Activated T-cell treated with anti-CD3 and anti-CD28 coated beads, Interleukin-2, amount 50 U/mL, for 72 hours (primary cell): ENCODE measurements at regions not wholly inside any gene's neighbourhood (a gene's known extent, or its start where the extent isn't known, plus 50 kb on each side); places are given as distances from the start of the nearest gene placed in this dataset.

Source experiments
- ATAC-seq, 2 donors: fragments of 150-1000 bp; cut with Tn5 transposase; replicated peaks in 1 of 2; 2 replicates each; pipeline ENCODE4 v1.10.0; 2021; ENCODE audit warnings: moderate library complexity in 2 of 2, mild to moderate bottlenecking in 1 of 2
- DNase-seq, 2 donors: peaks; one replicate each; pipeline ENCODE4 v3.0.0; 2021 to 2022; ENCODE audit warnings: mixed read lengths in 1 of 2
- H3K27ac Mint-ChIP-seq: one replicate; pipeline ENCODE4 v1.8.0; 2022; ENCODE audit warnings: mild to moderate bottlenecking, moderate library complexity, mixed read lengths
- H3K27me3 Mint-ChIP-seq: one replicate; pipeline ENCODE4 v1.8.0; 2022; ENCODE audit warnings: low read depth, mixed read lengths
- H3K36me3 Mint-ChIP-seq, 2 donors: one replicate each; pipeline ENCODE4 v1.8.0; 2022; ENCODE audit warnings: mixed read lengths in 2 of 2, mild to moderate bottlenecking in 1 of 2; ENCODE audit not compliant: insufficient read depth in 2 of 2
- H3K4me1 Mint-ChIP-seq: one replicate; pipeline ENCODE4 v1.8.0; 2022; ENCODE audit warnings: low read depth, mixed read lengths
- H3K4me3 Mint-ChIP-seq, 2 donors: one replicate each; pipeline ENCODE4 v1.8.0; 2022; ENCODE audit warnings: mild to moderate bottlenecking in 2 of 2, mixed read lengths in 2 of 2, moderate library complexity in 2 of 2
- H3K9me3 Mint-ChIP-seq, 2 donors: one replicate each; pipeline ENCODE4 v1.8.0; 2022; ENCODE audit warnings: mixed read lengths in 2 of 2

- peaks cover 0 to 2% of the 10 kb centered on the region in 2 donors for H3K36me3 Mint-ChIP-seq
- no peaks in the 10 kb centered on the region for H3K27me3 Mint-ChIP-seq
- DNase-seq = no peak
- no peak overlapping the region for H3K4me3 Mint-ChIP-seq
- H3K4me1 Mint-ChIP-seq = no peaks in the 10 kb centered on the region
- no peak overlapping the region for H3K27ac Mint-ChIP-seq
- H3K9me3 Mint-ChIP-seq = peaks cover 2 to 7% of the 10 kb centered on the region in 2 donors
- no peak for ATAC-seq
Observed at GRCh38 chr20:55714736-55715135, 290.6 kb downstream of the CBLN4 start.

- no peaks in the 10 kb centered on the region for H3K4me1 Mint-ChIP-seq
- H3K36me3 Mint-ChIP-seq = peaks cover 0 to 2% of the 10 kb centered on the region in 2 donors
- no peak for ATAC-seq
- peaks cover 4 to 9% of the 10 kb centered on the region in 2 donors for H3K9me3 Mint-ChIP-seq
- no peak for DNase-seq
- no peaks in the 10 kb centered on the region for H3K27me3 Mint-ChIP-seq
- H3K4me3 Mint-ChIP-seq = no peak overlapping the region
- no peak overlapping the region for H3K27ac Mint-ChIP-seq
Observed at GRCh38 chr20:55714082-55714481, 291.2 kb downstream of the CBLN4 start.

DNA sequence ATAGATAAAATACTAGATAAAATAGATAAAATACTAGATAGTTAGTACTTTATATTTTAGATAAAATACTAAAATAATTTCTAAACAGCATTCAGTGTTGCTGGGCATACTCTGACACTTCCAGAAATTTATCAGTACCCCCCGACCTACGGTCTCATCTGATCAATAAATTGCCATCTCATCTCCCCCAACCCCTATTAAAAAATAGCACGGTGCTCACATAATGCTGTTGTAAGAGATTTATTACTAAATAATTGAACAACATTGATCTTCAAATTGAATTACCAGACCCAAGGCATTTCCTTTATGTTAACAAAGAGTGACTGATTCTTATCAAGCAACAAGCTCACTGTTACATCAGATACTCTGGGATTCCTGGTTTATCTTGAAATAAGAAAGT lies 300.9 kb downstream of the CBLN4 start:
- Mint-ChIP-seq H3K4me3 (no peak overlapping the region), H3K9me3 (peaks cover 7 to 8% of the 10 kb centered on the region in 2 donors), H3K36me3 (no peaks in the 10 kb centered on the region), H3K27me3 (no peaks in the 10 kb centered on the region), H3K27ac (no peak overlapping the region), H3K4me1 (no peaks in the 10 kb centered on the region)
- DNase-seq (no peak), ATAC-seq (no peak)

DNA sequence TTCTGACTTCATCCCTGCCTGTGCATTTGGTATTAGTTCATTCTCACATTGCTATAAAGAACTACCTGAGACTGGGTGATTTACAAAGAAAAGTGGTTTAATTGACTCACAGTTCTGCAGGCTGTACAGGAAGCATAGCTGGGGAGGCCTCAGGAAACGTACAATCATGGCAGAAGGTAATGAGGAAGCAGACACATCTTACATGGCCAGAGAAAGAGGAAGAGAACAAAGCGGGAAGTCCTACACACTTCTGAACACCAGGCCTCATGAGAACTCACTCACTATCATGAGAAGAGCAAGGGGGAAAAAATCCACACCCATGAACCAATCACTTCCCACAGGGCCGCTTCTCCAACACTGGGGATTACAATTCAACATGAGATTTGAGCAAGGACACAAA lies 303.9 kb downstream of the CBLN4 start:
- no peak for ATAC-seq
- peaks cover 4 to 5% of the 10 kb centered on the region in 2 donors for H3K9me3 Mint-ChIP-seq
- H3K36me3 Mint-ChIP-seq = no peaks in the 10 kb centered on the region
- no peak overlapping the region for H3K4me3 Mint-ChIP-seq
- H3K4me1 Mint-ChIP-seq = no peaks in the 10 kb centered on the region
- no peaks in the 10 kb centered on the region for H3K27me3 Mint-ChIP-seq
- no peak overlapping the region for H3K27ac Mint-ChIP-seq
- no peak for DNase-seq

- Mint-ChIP-seq H3K4me1 (no peaks in the 10 kb centered on the region), H3K36me3 (no peaks in the 10 kb centered on the region), H3K27ac (no peak overlapping the region), H3K27me3 (no peaks in the 10 kb centered on the region), H3K9me3 (peaks cover 4 to 5% of the 10 kb centered on the region in 2 donors), H3K4me3 (no peak overlapping the region)
- no peak for DNase-seq
- ATAC-seq = no peak
Observed at GRCh38 chr20:55696520-55696919, 308.8 kb downstream of the CBLN4 start.

GRCh38 chr20:55693641-55694040 lies 311.7 kb downstream of the CBLN4 start:
- Mint-ChIP-seq H3K4me1 (no peaks in the 10 kb centered on the region), H3K4me3 (no peak overlapping the region), H3K27me3 (no peaks in the 10 kb centered on the region), H3K27ac (no peak overlapping the region), H3K36me3 (no peaks in the 10 kb centered on the region), H3K9me3 (no peaks in the 10 kb centered on the region)
- DNase-seq (no peak), ATAC-seq (no peak)

- H3K4me3 Mint-ChIP-seq = no peak overlapping the region
Observed at GRCh38 chr20:55685841-55686240, 319.5 kb downstream of the CBLN4 start.

GRCh38 chr20:55685425-55685824 lies 319.9 kb downstream of the CBLN4 start:
- H3K4me1 Mint-ChIP-seq = no peaks in the 10 kb centered on the region
- ATAC-seq = no peak
- H3K27ac Mint-ChIP-seq = no peak overlapping the region
- H3K27me3 Mint-ChIP-seq = no peaks in the 10 kb centered on the region
- H3K36me3 Mint-ChIP-seq = no peaks in the 10 kb centered on the region
- H3K4me3 Mint-ChIP-seq = no peak overlapping the region
- H3K9me3 Mint-ChIP-seq = no peaks in the 10 kb centered on the region
- no peak for DNase-seq

More at GRCh38 chr20:55685841-55686240, 319.5 kb downstream of the CBLN4 start:
- Mint-ChIP-seq H3K27ac (no peak overlapping the region), H3K9me3 (no peaks in the 10 kb centered on the region), H3K27me3 (no peaks in the 10 kb centered on the region), H3K36me3 (no peaks in the 10 kb centered on the region), H3K4me1 (no peaks in the 10 kb centered on the region)
- no peak for DNase-seq
- ATAC-seq = no peak

DNA sequence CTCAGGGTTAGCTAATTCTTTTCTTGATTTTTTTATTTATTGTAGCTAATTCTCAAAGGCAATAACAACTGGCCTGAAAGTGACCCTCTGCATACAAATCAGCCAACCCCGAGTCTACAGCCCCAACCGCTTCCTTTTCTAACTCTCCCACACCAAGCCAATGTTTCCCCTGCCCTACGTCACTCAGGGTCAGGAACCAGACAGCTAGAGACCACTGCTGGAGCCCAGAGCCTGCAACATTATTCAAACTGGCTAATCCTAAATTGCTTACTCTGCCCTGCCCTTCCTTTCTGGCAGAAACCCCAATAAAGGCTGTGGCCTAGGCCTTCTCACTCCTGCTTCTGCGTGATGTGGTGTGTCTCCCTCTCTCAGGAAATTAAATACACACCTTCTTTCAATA lies 320.7 kb downstream of the CBLN4 start:
- ATAC-seq = no peak
- no peak for DNase-seq
- Mint-ChIP-seq H3K27ac (no peak overlapping the region), H3K4me1 (no peaks in the 10 kb centered on the region), H3K4me3 (no peak overlapping the region), H3K27me3 (no peaks in the 10 kb centered on the region), H3K9me3 (peaks cover 0 to under 1% of the 10 kb centered on the region in 2 donors), H3K36me3 (no peaks in the 10 kb centered on the region)

DNA sequence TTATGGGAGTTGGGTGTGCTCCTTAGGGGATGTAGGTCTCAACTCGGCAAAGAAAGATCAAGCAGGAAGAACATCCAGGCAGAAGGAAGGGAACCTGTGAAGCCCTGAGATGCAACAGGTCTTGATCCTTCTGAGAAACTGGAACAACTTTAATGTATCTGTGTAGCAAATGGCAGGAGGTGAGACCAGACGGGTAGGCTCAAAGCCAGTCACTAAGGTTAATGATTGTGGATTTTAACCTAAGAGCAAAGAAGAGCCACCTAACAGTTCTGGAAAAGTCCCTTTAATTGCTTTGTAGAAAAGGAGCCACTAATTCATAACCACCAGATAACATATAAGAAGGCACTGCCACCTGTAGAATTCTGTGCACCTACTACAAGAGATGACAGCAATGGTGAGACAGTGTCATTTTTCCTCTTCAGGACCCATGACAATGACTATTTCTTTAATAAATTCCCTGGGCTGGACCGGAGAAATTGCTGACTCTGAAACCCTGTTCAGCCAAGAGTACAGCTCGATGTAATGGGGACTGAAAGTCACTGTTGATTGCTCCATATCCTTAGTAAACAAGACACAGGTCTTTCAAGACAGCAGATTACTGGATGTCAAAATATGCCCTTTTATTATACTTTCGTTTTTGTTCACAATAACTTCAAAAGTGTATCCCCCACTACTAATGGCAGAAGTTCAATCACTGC lies 326.2 kb downstream of the CBLN4 start:
- no peak overlapping the region for H3K27ac Mint-ChIP-seq
- H3K9me3 Mint-ChIP-seq = peaks cover 2 to 3% of the 10 kb centered on the region in 2 donors
- no peaks in the 10 kb centered on the region for H3K4me1 Mint-ChIP-seq
- no peak overlapping the region for H3K4me3 Mint-ChIP-seq
- DNase-seq (no peak), ATAC-seq (no peak)
- no peaks in the 10 kb centered on the region for H3K36me3 Mint-ChIP-seq
- no peaks in the 10 kb centered on the region for H3K27me3 Mint-ChIP-seq

DNA sequence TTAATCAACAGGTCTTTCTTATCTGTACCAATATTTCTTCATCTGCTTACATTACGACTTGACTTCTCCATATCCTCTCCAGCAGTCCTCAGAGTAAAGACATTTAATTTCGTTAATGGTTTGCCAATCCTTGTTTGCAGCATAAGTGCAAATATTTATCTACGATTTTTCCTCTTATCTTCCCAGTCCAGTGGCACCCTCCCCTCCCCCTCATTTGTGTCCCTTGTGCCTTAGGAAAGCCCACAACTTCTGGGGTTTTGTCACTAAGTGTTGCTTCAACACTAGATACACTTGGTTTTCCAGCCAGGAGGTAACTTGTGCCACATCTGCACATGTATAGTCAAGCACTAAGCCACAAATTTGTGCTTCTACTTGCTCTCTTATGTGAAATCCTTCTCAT lies 327.2 kb downstream of the CBLN4 start:
- Mint-ChIP-seq H3K4me1 (no peaks in the 10 kb centered on the region), H3K36me3 (no peaks in the 10 kb centered on the region), H3K9me3 (peaks cover 2 to 5% of the 10 kb centered on the region in 2 donors), H3K4me3 (no peak overlapping the region), H3K27ac (no peak overlapping the region), H3K27me3 (no peaks in the 10 kb centered on the region)
- no peak for DNase-seq
- ATAC-seq = no peak

DNA sequence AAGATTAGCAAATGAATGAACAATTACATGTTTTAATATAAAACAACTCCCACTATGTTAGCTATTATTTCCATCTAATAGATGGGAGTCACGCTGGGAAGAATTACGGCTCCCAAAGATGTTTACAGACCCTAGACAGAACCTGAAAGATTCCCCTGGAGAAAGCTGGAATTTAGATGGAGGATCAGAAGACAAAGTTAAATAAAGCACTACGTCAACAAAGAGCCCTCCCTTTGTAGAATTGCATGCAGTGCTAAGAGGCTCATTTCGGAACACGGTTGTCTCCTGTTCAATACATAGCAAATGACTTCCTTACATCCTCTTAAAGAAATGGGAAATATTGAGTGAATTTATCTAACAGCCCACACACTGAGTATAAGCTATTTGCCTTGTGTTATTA lies 328.3 kb downstream of the CBLN4 start:
- ATAC-seq = no peak

GRCh38 chr20:55676097-55676496 lies 329.2 kb downstream of the CBLN4 start:
- no peaks in the 10 kb centered on the region for H3K4me1 Mint-ChIP-seq
- no peaks in the 10 kb centered on the region for H3K36me3 Mint-ChIP-seq
- H3K4me3 Mint-ChIP-seq = no peak overlapping the region
- ATAC-seq = no peak
- no peak overlapping the region for H3K27ac Mint-ChIP-seq
- H3K27me3 Mint-ChIP-seq = no peaks in the 10 kb centered on the region
- H3K9me3 Mint-ChIP-seq = peaks cover 2 to 5% of the 10 kb centered on the region in 2 donors
- DNase-seq = no peak

More for the DNA sequence above, 328.3 kb downstream of the CBLN4 start:
- no peaks in the 10 kb centered on the region for H3K36me3 Mint-ChIP-seq
- no peak for DNase-seq
- H3K4me3 Mint-ChIP-seq = no peak overlapping the region
- H3K9me3 Mint-ChIP-seq = peaks cover 2 to 5% of the 10 kb centered on the region in 2 donors
- no peaks in the 10 kb centered on the region for H3K27me3 Mint-ChIP-seq
- no peaks in the 10 kb centered on the region for H3K4me1 Mint-ChIP-seq
- H3K27ac Mint-ChIP-seq = no peak overlapping the region

DNA sequence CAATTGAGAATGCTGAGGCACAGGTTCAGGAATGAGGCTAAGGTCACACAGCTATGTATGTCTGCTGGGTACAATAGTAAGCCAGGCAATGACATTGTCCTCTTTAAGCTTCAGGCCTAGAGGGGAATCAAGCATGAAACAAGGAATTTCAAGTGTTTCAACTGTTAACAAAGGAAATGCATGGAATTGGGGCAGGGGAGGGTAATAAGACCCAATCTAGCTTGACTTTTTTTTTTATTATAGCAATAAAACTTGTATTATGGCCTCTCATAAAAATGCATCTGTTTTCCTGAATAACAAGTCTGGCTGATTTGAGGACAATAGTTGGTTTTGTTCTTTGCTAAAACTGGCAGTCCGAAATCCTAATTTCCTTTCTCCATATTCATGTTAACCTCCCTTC lies 336.7 kb downstream of the CBLN4 start:
- ATAC-seq (no peak), DNase-seq (no peak)
- no peaks in the 10 kb centered on the region for H3K27me3 Mint-ChIP-seq
- no peaks in the 10 kb centered on the region for H3K4me1 Mint-ChIP-seq
- H3K4me3 Mint-ChIP-seq = no peak overlapping the region
- no peak overlapping the region for H3K27ac Mint-ChIP-seq
- H3K36me3 Mint-ChIP-seq = no peaks in the 10 kb centered on the region
- H3K9me3 Mint-ChIP-seq = peaks cover 4 to 5% of the 10 kb centered on the region in 2 donors
